GM21737 (cell line): ENCODE measurements at regions not wholly inside any gene's neighbourhood (a gene's known extent, or its start where the extent isn't known, plus 50 kb on each side); places are given as distances from the start of the nearest gene placed in this dataset.
"Not testable (repeated sequence)": the region's sequence is repeated elsewhere in the genome, so short reads cannot be mapped to it uniquely, and the experiment has no call there.

Experiments
- ATAC-seq: cut with Tn5 transposase; IDR thresholded peaks from one replicate; pipeline ENCODE4 v1.9.1; 2021; ENCODE audit warnings: mild to moderate bottlenecking, moderate library complexity; ENCODE audit not compliant: unreplicated experiment

GRCh38 chr14:105689722-105690121 lies 163.3 kb downstream of the TMEM121 start:
- no peak for ATAC-seq

GRCh38 chr14:105690671-105691070 lies 164.3 kb downstream of the TMEM121 start:
- ATAC-seq: no peak

GRCh38 chr14:105691321-105692109 lies 165.1 kb downstream of the TMEM121 start:
- ATAC-seq: not testable (repeated sequence)

- ATAC-seq: not testable (repeated sequence)
Observed at GRCh38 chr14:105692110-105692685, 165.8 kb downstream of the TMEM121 start.

DNA sequence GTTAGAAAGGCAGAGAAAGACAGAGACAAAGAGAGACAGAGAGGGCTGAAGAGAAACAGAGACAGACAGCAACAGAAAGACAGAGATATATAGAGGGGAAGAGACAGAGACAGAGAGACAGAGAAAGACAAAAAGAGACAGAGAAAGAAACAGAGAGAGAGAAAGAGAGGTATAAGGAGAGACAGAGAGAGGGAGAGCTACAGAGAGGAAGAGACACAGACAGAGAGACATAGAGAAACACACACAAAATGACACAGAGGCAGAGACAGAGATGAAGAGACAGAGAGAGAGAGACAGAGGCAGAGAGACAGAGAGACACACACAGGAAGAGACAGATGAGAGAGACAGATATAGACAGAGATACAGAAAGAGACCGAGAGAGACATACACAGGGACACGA lies 168.6 kb downstream of the TMEM121 start:
- ATAC-seq: no peak

- peak; percentile 36 for ATAC-seq
Observed at GRCh38 chr14:105696388-105696787, 170.0 kb downstream of the TMEM121 start.

DNA sequence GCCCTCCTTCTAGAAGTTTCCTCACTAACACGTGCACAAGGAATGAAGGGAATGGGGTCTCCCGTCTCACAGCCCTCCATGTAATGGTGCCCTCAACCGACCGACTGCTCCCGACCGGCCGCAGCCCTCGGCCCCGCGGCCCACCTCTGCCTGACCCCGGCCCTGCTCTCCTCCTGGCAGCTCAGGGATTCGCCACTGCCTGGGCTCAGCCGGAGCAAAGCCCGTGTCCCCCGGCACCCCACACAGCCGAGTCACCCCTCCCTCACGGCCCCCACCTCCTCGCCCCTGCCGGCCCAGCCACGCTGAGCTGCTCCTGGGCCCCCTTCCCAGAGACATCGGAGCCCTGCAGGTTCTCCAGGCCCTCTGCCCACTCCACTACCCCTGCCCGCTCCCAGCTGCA lies 171.0 kb downstream of the TMEM121 start:
- not testable (repeated sequence) for ATAC-seq

- ATAC-seq: not testable (repeated sequence)
Observed at GRCh38 chr14:105697955-105698354, 171.6 kb downstream of the TMEM121 start.

DNA sequence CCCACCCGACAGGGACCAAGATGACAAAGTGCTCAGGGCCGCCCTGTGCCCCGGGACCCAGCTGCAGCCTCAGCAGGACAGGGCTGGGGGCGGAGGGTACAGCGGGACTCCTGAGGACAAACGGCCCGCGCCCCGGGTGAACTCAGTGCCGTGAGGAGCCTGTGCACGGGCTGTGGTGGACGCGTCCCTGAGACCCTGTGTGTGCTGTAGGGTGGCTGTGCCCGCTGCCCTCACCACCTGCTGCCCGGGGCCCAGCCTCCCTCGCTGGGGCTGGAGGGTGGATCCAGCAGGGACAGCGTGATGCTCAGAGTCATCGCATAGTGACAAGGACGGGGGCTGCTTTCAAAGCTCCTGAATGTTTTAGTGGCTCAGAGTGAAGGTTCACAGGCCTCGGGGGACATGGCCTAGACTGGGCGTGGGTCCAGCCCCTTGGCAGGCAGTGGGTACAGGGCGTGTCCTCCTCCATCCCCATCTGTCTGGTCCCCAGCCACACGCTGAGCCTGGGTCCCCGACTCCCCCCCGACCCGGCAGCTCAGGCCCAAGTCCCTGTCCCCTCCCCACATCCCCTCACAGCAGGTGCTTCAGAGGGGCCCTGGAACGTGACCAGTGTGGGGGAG lies 172.7 kb downstream of the TMEM121 start:
- not testable (repeated sequence) for ATAC-seq

- ATAC-seq: not testable (repeated sequence)
Observed at GRCh38 chr14:105699706-105700105, 173.3 kb downstream of the TMEM121 start.

GRCh38 chr14:105700146-105700545 lies 173.8 kb downstream of the TMEM121 start:
- ATAC-seq: not testable (repeated sequence)

DNA sequence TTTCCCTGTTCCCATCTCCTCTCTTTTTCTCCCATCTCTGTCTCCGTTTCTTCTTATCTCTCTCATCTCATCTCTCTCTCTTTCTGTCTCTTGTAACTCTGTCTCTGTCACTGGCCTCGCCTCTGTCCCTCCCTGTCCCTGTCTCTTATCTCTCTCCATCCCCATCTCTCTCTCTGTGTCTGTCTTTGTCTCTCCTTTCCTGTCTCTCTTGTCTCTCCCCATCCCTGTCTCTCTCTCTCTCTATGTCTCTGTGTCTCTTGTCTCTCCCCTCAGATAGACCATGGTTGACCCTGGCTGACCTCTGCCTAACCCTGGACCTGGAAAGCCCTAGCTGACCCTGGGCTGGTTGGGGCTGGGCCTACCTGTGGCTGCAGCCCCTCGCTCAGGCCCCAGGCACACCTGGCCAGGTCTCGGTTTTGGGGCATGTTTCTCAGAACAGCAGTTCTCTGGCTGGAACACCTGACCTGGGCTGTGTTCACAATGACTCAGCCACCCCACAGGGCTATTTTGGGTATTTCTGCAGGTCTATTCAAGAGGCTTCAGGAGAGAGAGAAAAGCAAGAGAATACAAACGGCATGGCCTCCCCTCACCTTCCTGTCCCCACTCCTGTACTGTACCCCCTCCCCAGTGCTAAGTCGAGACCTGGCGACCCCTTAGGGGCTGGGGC lies 174.4 kb downstream of the TMEM121 start:
- peak; percentile 39 for ATAC-seq

DNA sequence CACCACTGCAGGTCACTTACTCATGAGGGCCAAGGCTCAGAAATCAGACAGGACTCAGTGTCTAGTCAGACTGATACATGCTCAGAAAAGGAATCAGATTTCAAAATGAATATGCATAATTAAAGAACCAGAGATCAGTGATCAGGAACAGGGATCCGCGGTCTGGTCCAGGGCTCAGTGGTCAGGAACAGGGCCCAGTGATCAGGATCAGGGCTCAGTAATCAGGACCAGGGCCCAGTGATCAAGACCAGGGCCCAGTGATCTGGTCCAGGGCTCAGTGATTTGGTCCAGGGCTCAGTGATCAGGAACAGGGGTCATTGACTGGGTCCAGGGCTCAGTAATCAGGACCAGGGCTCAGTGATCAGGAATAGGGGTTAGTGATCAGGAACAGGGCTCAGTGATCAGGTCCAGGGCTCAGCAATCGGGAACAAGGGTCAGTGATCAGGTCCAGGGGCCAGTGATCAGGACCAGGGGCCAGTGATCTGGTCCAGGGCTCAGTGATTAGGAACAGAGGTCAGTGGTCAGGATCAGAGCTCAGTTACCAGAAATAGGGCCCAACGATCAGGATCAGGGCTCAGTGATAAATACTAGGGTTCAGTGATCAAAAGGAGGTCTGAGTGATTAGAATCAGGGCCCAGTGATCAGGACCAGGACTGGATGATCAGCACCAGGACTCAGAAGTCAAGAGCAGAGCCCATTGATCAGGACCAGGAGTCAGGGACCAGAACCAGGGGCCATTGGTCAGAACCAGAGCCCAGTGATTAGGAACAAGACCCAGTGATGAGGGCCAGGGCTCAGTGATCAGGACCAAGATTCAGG lies 175.3 kb downstream of the TMEM121 start:
- ATAC-seq: no peak

GRCh38 chr14:105702275-105702817 lies 176.0 kb downstream of the TMEM121 start:
- ATAC-seq: no peak

DNA sequence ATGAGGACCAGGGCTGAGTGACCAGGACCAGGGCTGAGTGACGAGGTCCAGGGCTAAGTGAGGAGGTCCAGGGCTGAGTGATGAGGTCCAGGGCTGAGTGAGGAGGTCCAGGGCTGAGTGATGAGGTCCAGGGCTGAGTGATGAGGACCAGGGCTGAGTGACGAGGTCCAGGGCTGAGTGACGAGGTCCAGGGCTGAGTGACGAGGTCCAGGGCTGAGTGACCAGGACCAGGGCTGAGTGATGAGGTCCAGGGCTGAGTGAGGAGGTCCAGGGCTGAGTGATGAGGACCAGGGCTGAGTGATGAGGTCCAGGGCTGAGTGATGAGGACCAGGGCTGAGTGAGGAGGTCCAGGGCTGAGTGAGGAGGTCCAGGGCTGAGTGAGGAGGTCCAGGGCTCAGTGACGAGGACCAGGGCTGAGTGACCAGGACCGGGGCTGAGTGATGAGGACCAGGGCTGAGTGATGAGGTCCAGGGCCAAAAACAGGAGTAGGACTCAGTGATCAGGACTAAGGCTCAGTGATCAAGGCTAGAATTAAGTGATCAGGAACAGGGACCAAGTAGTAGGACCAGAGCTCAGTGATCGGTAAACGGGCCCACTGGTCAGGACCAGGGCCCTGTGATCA lies 176.8 kb downstream of the TMEM121 start:
- ATAC-seq: not testable (repeated sequence)

- not testable (repeated sequence) for ATAC-seq
Observed at GRCh38 chr14:105704091-105704490, 177.7 kb downstream of the TMEM121 start.

GRCh38 chr14:105704492-105704891 lies 178.1 kb downstream of the TMEM121 start:
- not testable (repeated sequence) for ATAC-seq

- not testable (repeated sequence) for ATAC-seq
Observed at GRCh38 chr14:105705512-105705861, 179.1 kb downstream of the TMEM121 start.

- ATAC-seq: peak; percentile 30
Observed at GRCh38 chr14:105705862-105706700, 179.7 kb downstream of the TMEM121 start.
